ENCODE measurements at regions not wholly inside any gene's neighbourhood (a gene's known extent, or its start where the extent isn't known, plus 50 kb on each side); places are given as distances from the start of the nearest gene placed in this dataset.

GRCh38 chr1:229897501-229897900 is 169.5 kb upstream of the GALNT2 start:
- TF ChIP-seq CTCF (IDR thresholded peaks at IDR 0.05) (no peak), POLR2A (IDR thresholded peaks at IDR 0.05) (no peak)
